ENCODE measurements at regions not wholly inside any gene's neighbourhood (a gene's known extent, or its start where the extent isn't known, plus 50 kb on each side); places are given as distances from the start of the nearest gene placed in this dataset.

DNA sequence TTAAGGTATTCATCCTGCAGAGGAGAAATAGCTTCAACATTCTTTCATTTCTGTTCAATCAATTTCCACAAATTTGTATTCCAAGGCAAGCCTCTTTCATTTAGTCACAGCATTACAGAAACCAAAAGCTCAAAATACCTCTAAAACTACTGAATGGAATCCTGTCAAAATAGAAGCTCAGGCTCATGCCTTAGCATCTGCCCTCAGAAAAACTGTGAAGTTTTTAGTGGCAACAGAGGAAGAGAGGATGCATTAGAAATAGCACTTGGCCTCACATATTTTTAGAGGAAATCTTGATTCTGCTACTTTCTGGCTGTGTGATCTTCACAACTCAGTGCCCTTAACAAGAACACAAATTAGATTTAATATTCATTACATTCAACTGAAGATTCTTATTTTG, 69.1 kb upstream of the GALNT13 start:
- no peak overlapping the region for H2BK20ac ChIP-seq (ENCODE audit: low read depth, low read length, poor library complexity, severe bottlenecking)
- H3K23me2 ChIP-seq (ENCODE audit: insufficient read length, low read depth, low read length, poor library complexity, severe bottlenecking): no peaks in the 10 kb centered on the region
- H3K79me1 ChIP-seq (ENCODE audit: insufficient read depth, low read depth, low read length, poor library complexity, severe bottlenecking): no peaks in the 10 kb centered on the region
- no peaks in the 10 kb centered on the region for H3K27me3 Mint-ChIP-seq (ENCODE audit: low read depth)
- H3K14ac ChIP-seq (ENCODE audit: insufficient read depth, low read length): no peak overlapping the region
- no peak overlapping the region for H2BK120ac ChIP-seq (ENCODE audit: low read depth, low read length, poor library complexity, severe bottlenecking)
- no peaks in the 10 kb centered on the region for H4K20me1 ChIP-seq (ENCODE audit: control insufficient read depth, insufficient read depth, insufficient read length)
- H4K8ac ChIP-seq (replicated peaks; ENCODE audit: insufficient read length, low read depth, low read length): no peak overlapping the region
- H4K5ac ChIP-seq (ENCODE audit: insufficient read length, low read depth, low read length): no peak overlapping the region
- H3K56ac ChIP-seq (ENCODE audit: insufficient read length, low read depth, low read length): no peak overlapping the region
- H3K9ac ChIP-seq (ENCODE audit: extremely low read depth, insufficient read length, low read length): no peak overlapping the region
- no peak overlapping the region for H3K27ac ChIP-seq (ENCODE audit: insufficient read length, low read depth, low read length)
- H2AK5ac ChIP-seq (ENCODE audit: insufficient read length, low read length): no peak overlapping the region
- H3K23ac ChIP-seq (ENCODE audit: insufficient read length, low read depth, low read length): no peak overlapping the region
- no peaks in the 10 kb centered on the region for H3K9me3 Mint-ChIP-seq
- no peaks in the 10 kb centered on the region for H3K27me3 ChIP-seq (ENCODE audit: insufficient read depth, low read length)
- H3K4me1 ChIP-seq (ENCODE audit: insufficient read depth, low read length): no peaks in the 10 kb centered on the region
- no peak overlapping the region for H3K4me3 Mint-ChIP-seq
- TF ChIP-seq, protein P1, sequence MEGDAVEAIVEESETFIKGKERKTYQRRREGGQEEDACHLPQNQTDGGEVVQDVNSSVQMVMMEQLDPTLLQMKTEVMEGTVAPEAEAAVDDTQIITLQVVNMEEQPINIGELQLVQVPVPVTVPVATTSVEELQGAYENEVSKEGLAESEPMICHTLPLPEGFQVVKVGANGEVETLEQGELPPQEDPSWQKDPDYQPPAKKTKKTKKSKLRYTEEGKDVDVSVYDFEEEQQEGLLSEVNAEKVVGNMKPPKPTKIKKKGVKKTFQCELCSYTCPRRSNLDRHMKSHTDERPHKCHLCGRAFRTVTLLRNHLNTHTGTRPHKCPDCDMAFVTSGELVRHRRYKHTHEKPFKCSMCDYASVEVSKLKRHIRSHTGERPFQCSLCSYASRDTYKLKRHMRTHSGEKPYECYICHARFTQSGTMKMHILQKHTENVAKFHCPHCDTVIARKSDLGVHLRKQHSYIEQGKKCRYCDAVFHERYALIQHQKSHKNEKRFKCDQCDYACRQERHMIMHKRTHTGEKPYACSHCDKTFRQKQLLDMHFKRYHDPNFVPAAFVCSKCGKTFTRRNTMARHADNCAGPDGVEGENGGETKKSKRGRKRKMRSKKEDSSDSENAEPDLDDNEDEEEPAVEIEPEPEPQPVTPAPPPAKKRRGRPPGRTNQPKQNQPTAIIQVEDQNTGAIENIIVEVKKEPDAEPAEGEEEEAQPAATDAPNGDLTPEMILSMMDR (conservative IDR thresholded peaks at IDR 0.05): no peak
- H2BK12ac ChIP-seq (ENCODE audit: insufficient read length, low read depth, low read length): no peak overlapping the region
- no peaks in the 10 kb centered on the region for H3K36me3 Mint-ChIP-seq (ENCODE audit: insufficient read depth in 1 of 3, low read depth in 3 of 3)
- no peak overlapping the region for H3T11ph ChIP-seq (ENCODE audit: low read length)
- no peak overlapping the region for H3K4ac ChIP-seq (ENCODE audit: low read depth, low read length)
- no peak overlapping the region for H4K91ac ChIP-seq (ENCODE audit: insufficient read length, low read depth, low read length)
- DNase-seq: no peak
- H2AFZ ChIP-seq (ENCODE audit: low read length): no peak overlapping the region
- no peak overlapping the region for H3K4me2 ChIP-seq (ENCODE audit: insufficient read depth, insufficient read length, low read length)
- H2BK5ac ChIP-seq (ENCODE audit: insufficient read length, low read length): no peak overlapping the region
- H3K9me3 ChIP-seq (ENCODE audit: control insufficient read depth, low read depth, low read length): no peaks in the 10 kb centered on the region
- no peak overlapping the region for H2BK15ac ChIP-seq (ENCODE audit: low read depth, low read length)
- no peaks in the 10 kb centered on the region for H3K79me2 ChIP-seq (ENCODE audit: insufficient read depth, low read length)
- no peak overlapping the region for H3K18ac ChIP-seq (ENCODE audit: insufficient read length, low read depth, low read length)
- H3K27ac Mint-ChIP-seq: no peak overlapping the region
- peaks cover 4 to 7% of the 10 kb centered on the region in 2 experiments; a peak in 1 of 4 replicates for H3K4me1 Mint-ChIP-seq
